ENCODE measurements at regions not wholly inside any gene's neighbourhood (a gene's known extent, or its start where the extent isn't known, plus 50 kb on each side); places are given as distances from the start of the nearest gene placed in this dataset.

- POLR2A ChIA-PET: no interaction called here
- Histone ChIP-seq H3K4me1 (ENCODE audit: control insufficient read depth, insufficient read depth, low read length) (peaks cover 2% of the 10 kb centered on the region; the same call in 1 of the 2 replicates), H3K27ac (ENCODE audit: control insufficient read depth, insufficient read depth) (no peak overlapping the region), H2AFZ (ENCODE audit: control insufficient read depth, low read depth, low read length) (no peak overlapping the region), H3K4me2 (ENCODE audit: control insufficient read depth, insufficient read depth) (no peak overlapping the region), H3K27me3 (replicated peaks in 1 of 2; ENCODE audit: control insufficient read depth in 2 of 2, insufficient read depth in 2 of 2, low read length in 1 of 2) (no peaks in the 10 kb centered on the region), H3K9ac (ENCODE audit: control insufficient read depth, insufficient read depth, low read length) (no peak overlapping the region), H3K36me3 (ENCODE audit: control insufficient read depth in 2 of 2, insufficient read depth in 2 of 2, low read length in 1 of 2) (no peaks in the 10 kb centered on the region), H3K9me3 (replicated peaks; ENCODE audit: control insufficient read depth, insufficient read depth, low read length) (no peaks in the 10 kb centered on the region; the same call in 2 of the 3 replicates), H3K79me2 (ENCODE audit: control insufficient read depth, insufficient read depth, low read length) (no peaks in the 10 kb centered on the region), H4K20me1 (ENCODE audit: control insufficient read depth, insufficient read depth) (no peaks in the 10 kb centered on the region), H3K4me3 (no peak overlapping the region)
- ATAC-seq (no peak), FAIRE-seq (no peak), DNase-seq (ENCODE audit: low read depth, low spot score) (no peak)
- BruUV-seq (replicated peaks): no TSS peak
- RAD21 ChIA-PET (ENCODE audit: unreplicated experiment): no interaction called here
- CTCF ChIA-PET: no interaction called here
- in situ Hi-C loops (cut with MboI): no loop called here
- WGBS (ENCODE audit: insufficient coverage, insufficient replicate concordance, low lambda C conversion rate, missing lambda C conversion rate): 47% methylated on average over 2 of the region's 2 CpGs
- intact Hi-C loops (cut with micrococcal nuclease; ENCODE audit: unreplicated experiment): loop anchor here (10.0 kb wide), 1 partner anchor 384 kb away; the partner anchor contains the start of gene BCOR
- SMC1A ChIA-PET (ENCODE audit: uncharacterized antibody, unreplicated experiment): no interaction called here
- TF ChIP-seq NBN (IDR thresholded peaks at IDR 0.05): no peak
- TF ChIP-seq NFXL1 (IDR thresholded peaks at IDR 0.05; ENCODE audit: borderline replicate concordance): no peak
- no peak for TF ChIP-seq ZBTB4 (CRISPR knock-in tag; IDR thresholded peaks at IDR 0.05)
- TF ChIP-seq SMAD1 (IDR thresholded peaks at IDR 0.05; ENCODE audit: low read depth, partially characterized antibody): no peak
- no peak for TF ChIP-seq CUX1 (IDR thresholded peaks at IDR 0.05; ENCODE audit: insufficient replicate concordance, low read depth, low read length)
- TF ChIP-seq YY1 (IDR thresholded peaks at IDR 0.05; ENCODE audit: low read depth, low read length): no peak
- TF ChIP-seq POU2F2 (IDR thresholded peaks at IDR 0.05; ENCODE audit: borderline replicate concordance, low read depth, low read length): no peak
- no peak for TF ChIP-seq RELA (IDR thresholded peaks at IDR 0.05; ENCODE audit: borderline replicate concordance, partially characterized antibody)
- no peak for TF ChIP-seq CBFB (IDR thresholded peaks at IDR 0.05; ENCODE audit: low read depth)
- no peak for TF ChIP-seq MTA3 (IDR thresholded peaks at IDR 0.05; ENCODE audit: borderline replicate concordance, low read length)
- TF ChIP-seq SIX5 (IDR thresholded peaks at IDR 0.05; ENCODE audit: low read depth, low read length, severe bottlenecking): no peak
- TF ChIP-seq E2F8 (IDR thresholded peaks at IDR 0.05; ENCODE audit: low read depth, partially characterized antibody): no peak
- TF ChIP-seq SUPT20H (IDR thresholded peaks at IDR 0.05; ENCODE audit: borderline replicate concordance, control insufficient read depth, low read depth, low read length): no peak
- TF ChIP-seq SMC3 (IDR thresholded peaks at IDR 0.05; ENCODE audit: borderline replicate concordance, low read length): no peak
These were observed 102.2 kb upstream of the ATP6AP2 start for GRCh38 chrX:40478474-40479065.
